GM12873 (cell line): ENCODE measurements at regions not wholly inside any gene's neighbourhood (a gene's known extent, or its start where the extent isn't known, plus 50 kb on each side); places are given as distances from the start of the nearest gene placed in this dataset.

ENCODE experiments used
- TF ChIP-seq, protein P1 (sequence below): IDR thresholded peaks from 2 replicates; pipeline ENCODE4 v1.5.1; 2012; ENCODE audit warnings: low read depth, mild to moderate bottlenecking, moderate library complexity, low read length, control low read depth; ENCODE audit not compliant: insufficient read depth; ENCODE audit errors: missing control alignments

DNA sequence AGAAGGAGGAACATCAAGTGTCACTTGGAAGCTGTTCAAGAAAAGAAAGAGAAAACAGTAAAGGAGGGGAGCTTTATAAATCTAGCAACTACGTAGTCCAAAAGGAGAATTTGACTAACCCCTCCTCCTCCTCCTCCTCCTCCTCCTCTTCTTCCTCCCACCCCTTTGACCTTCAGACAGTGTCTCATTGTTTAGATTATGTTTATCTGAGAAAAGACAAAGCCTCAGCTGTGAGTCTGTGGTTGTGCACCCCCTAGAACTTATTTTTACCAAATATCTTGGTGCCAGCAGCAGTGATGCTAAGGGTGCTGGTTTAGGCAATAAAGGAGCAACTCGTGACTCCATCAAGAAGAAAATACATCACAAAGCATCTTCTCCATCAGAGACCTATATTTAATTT lies 68.9 kb upstream of the BMP2K start:
- TF ChIP-seq, protein P1, sequence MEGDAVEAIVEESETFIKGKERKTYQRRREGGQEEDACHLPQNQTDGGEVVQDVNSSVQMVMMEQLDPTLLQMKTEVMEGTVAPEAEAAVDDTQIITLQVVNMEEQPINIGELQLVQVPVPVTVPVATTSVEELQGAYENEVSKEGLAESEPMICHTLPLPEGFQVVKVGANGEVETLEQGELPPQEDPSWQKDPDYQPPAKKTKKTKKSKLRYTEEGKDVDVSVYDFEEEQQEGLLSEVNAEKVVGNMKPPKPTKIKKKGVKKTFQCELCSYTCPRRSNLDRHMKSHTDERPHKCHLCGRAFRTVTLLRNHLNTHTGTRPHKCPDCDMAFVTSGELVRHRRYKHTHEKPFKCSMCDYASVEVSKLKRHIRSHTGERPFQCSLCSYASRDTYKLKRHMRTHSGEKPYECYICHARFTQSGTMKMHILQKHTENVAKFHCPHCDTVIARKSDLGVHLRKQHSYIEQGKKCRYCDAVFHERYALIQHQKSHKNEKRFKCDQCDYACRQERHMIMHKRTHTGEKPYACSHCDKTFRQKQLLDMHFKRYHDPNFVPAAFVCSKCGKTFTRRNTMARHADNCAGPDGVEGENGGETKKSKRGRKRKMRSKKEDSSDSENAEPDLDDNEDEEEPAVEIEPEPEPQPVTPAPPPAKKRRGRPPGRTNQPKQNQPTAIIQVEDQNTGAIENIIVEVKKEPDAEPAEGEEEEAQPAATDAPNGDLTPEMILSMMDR, result no peak

DNA sequence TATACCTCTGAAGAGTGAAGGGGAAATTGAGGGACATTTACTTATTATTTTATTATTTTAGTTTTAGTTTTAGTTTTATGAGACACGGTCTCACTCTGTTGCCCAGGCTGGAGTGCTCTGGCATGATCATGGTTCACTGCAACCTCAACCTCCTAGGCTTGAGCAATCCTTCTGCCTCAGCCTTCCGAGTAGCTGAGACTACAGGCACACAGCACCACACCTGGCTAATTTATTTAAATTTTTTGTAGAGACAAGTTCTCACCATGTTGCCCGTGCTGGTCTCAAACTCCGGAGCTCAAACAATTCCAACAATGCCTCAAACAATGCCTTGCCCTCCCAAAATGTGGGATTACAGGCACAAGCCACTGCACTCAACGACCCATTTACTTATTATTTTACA lies 68.4 kb upstream of the BMP2K start:
- TF ChIP-seq, protein P1, result no peak

DNA sequence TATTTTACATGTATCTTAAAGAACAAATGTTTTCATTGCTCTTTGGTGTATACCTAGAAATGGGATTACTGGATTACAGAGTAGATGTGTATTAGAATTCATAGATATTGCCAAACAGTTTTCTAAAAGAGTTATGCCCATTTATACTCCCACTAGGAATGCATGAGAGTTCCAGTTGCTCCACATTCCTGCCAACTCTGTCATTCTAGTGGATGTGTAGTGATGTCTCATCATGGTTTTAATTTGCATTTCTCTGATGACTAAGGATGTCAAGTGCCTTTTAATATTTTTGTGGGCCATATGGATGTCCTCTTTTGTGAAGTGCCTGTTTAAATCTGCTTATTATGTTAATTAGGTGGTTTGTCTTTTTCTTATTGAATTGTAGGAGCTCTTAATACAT lies 65.6 kb upstream of the BMP2K start:
- TF ChIP-seq, protein P1, result no peak

DNA sequence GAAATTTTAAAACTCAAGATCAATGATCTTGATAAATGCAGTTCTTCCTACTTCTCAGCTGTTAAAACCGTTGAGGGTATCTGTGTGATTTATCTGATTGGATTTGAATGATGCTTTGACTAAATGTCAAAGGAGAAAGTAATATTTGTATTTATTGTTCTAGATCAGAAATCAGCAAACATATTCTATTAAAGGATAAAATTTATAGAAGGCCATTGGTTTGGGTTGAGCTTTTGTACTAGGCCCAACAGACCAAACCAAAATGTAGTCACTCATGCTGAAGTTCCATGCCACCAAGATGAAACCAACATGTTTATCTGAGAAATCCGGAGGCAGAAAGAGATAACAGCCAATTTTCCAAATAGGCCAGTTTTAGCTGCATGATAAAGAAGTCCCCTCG lies 64.5 kb upstream of the BMP2K start:
- TF ChIP-seq, protein P1, result no peak

DNA sequence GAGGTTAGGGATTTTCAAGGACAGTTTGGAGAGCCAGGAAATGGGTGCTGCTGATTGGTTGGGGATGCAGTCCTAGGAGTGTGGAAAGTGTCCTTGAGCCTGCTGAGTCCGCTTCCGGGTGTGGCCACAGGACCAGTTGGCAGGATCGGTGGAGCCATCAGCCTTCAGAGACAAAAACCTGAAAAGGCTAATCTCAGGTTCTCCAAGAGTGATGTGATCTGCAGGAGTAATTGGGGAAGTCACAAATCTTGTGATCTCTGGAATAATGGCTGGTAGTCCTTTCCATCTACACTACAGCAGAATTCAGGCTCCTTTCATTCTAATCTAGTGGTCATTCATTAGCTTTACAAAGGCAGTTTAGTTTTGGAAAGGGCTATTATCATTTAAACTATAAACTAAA lies 55.9 kb upstream of the BMP2K start:
- TF ChIP-seq, protein P1, result no peak

DNA sequence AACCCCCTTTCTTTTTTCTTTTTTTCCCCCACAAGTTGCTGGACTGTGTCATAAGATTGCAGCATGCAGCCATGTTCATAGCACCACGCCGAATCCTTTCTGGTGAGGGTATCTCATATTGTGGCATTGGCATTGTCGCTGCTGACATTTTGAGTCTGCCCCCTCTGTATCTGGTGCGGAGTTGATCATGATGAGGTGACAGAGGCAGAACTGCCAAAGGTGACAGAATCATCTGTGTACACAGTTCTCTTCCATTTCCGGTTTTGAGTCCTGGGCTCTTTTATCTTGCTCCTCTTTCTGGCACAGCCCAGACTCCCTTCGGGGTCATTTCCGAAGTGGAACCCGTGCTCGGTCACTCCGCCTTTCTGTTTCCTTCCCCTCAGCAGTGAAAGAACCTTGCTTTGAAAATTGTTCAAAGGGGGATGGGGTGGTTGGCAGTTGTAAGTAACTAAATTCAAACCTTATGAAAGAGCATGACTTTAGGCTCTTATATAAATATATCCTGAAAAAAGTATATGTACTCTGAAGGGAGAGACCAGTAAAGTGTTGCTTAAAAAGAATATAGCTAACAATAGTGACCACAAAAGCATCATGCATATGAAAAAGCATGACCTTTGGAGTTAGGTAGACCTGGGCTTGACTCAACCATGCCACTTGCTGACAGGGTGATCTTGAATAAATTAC lies 55.0 kb upstream of the BMP2K start:
- TF ChIP-seq, protein P1, result no peak

DNA sequence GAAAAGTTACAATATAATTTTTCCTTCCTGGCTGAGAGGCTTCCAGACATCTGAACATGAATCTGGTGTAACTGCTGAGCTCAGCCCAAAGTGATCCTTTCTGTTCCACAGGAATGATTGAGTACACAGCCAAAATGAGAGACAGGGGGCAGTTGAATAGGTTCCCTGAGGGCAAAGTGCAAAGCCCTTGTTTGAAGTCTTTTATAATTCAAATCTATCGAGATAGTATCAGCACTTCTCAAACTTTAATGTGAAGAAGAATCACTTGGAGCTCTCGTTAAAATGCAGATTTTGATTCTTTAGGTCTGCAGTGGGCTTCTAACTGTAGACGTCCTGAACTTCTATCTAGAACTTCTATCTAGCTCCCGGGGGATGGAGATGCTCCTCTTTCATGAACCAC lies 54.4 kb upstream of the BMP2K start:
- TF ChIP-seq, protein P1, result no peak

DNA sequence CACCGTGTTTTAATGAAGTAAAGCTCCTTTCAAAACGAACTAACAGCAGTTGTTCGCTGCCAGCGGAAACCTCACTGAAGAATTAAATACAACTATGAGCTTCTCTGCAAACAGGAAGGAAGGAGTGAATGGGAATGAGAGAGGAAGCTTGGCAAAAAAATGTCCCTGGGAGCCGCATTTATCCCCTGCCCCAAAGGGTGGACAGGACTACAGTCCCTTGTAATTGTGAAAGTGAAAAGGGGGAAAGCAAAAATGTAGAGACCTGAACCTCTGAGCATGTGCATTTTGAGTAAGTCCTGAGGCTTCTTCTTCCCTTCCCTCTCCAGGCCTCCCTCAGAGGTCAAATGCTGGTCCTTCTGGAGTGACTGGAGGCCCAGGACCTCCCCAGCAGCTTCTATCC lies 53.8 kb upstream of the BMP2K start:
- TF ChIP-seq, protein P1, result no peak
